KMS-11 (cell line): ENCODE measurements at regions not wholly inside any gene's neighbourhood (a gene's known extent, or its start where the extent isn't known, plus 50 kb on each side); places are given as distances from the start of the nearest gene placed in this dataset.

Experiments
- H2AFZ ChIP-seq: fragments of 200-600 bp; sonication (generic); 2 replicates; pipeline ENCODE4 v1.6.1; 2016; ENCODE audit warnings: antibody characterized with exemption, mixed run types, low read depth
- H3K27ac ChIP-seq: fragments of 200-600 bp; sonication (generic); 2 replicates; pipeline ENCODE4 v1.6.1; 2016; ENCODE audit warnings: mild to moderate bottlenecking, mixed run types
- H3K27me3 ChIP-seq: fragments of 200-600 bp; sonication (generic); 2 replicates; pipeline ENCODE4 v1.6.1; 2017; ENCODE audit warnings: mild to moderate bottlenecking, low read depth, mixed run types, moderate library complexity; ENCODE audit not compliant: insufficient read depth
- H3K36me3 ChIP-seq: fragments of 200-600 bp; sonication (generic); 2 replicates; pipeline ENCODE4 v1.6.1; 2017; ENCODE audit warnings: mild to moderate bottlenecking, mixed run types; ENCODE audit not compliant: insufficient read depth
- H3K4me1 ChIP-seq: fragments of 200-600 bp; sonication (generic); 2 replicates; pipeline ENCODE4 v1.6.1; 2016; ENCODE audit warnings: mild to moderate bottlenecking, low read depth, mixed run types; ENCODE audit not compliant: poor library complexity, severe bottlenecking
- H3K4me2 ChIP-seq: fragments of 200-600 bp; sonication (generic); 2 replicates; pipeline ENCODE4 v1.7.0; 2016; ENCODE audit warnings: mild to moderate bottlenecking, mixed run types
- H3K4me3 ChIP-seq: fragments of 200-600 bp; sonication (generic); IDR thresholded peaks from 2 replicates; pipeline ENCODE4 v1.6.1; 2017; ENCODE audit warnings: low read depth, low read length, mixed read lengths; ENCODE audit not compliant: insufficient read depth
- H3K79me2 ChIP-seq: fragments of 200-600 bp; sonication (generic); 2 replicates; pipeline ENCODE4 v1.6.1; 2016; ENCODE audit warnings: low read depth, mixed run types; ENCODE audit not compliant: insufficient read depth
- H3K9ac ChIP-seq: fragments of 200-600 bp; sonication (generic); 2 replicates; pipeline ENCODE4 v1.6.1; 2016; ENCODE audit warnings: mild to moderate bottlenecking, mixed run types
- H4K20me1 ChIP-seq: fragments of 200-600 bp; sonication (generic); 2 replicates; pipeline ENCODE4 v1.6.1; 2016; ENCODE audit warnings: mild to moderate bottlenecking, mixed run types; ENCODE audit not compliant: insufficient read depth
- CTCF ChIP-seq: fragments of 200-600 bp; sonication (generic); conservative IDR thresholded peaks from 2 replicates; pipeline ENCODE4 v1.6.1; 2017; ENCODE audit warnings: low read depth, mild to moderate bottlenecking, antibody characterized with exemption, low read length, moderate library complexity, mixed read lengths

DNA sequence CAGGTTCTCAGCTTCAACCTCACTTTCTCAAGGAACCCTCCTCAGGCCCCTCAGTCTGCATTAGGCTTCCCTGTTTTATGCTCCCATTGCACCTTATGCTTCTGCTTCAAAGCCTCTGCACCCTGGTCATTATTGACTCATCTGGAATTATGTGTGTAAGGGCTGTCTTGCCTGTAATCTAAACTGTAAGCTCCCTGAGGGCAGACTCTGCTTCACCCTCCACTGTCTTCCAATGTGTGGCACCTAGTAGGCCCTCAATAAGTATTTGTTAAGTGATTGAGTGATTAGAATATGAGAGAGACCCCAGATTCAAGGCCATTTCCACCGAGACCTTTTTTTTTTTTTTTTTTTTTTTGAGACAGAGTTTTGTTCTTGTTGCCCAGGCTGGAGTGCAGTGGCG is 79.1 kb downstream of the VCPKMT start:
- TF ChIP-seq CTCF: no peak
- H4K20me1 ChIP-seq: no peaks in the 10 kb centered on the region
- no peaks in the 10 kb centered on the region for H3K79me2 ChIP-seq
- H3K4me1 ChIP-seq: peaks cover 31% of the 10 kb centered on the region
- no peak overlapping the region for H3K4me2 ChIP-seq
- no peaks in the 10 kb centered on the region for H3K27me3 ChIP-seq
- no peaks in the 10 kb centered on the region for H3K36me3 ChIP-seq
- H2AFZ ChIP-seq: no peak overlapping the region
- H3K4me3 ChIP-seq: no peak overlapping the region
- no peak overlapping the region for H3K27ac ChIP-seq
- no peak overlapping the region for H3K9ac ChIP-seq

GRCh38 chr14:50037852-50038251 is 78.5 kb downstream of the VCPKMT start:
- Histone ChIP-seq H3K36me3 (no peaks in the 10 kb centered on the region), H4K20me1 (no peaks in the 10 kb centered on the region), H3K4me3 (no peak overlapping the region), H3K27ac (no peak overlapping the region), H3K9ac (no peak overlapping the region), H3K79me2 (no peaks in the 10 kb centered on the region), H2AFZ (no peak overlapping the region), H3K4me2 (no peak overlapping the region), H3K27me3 (no peaks in the 10 kb centered on the region), H3K4me1 (peaks cover 31% of the 10 kb centered on the region)
- no peak for TF ChIP-seq CTCF

DNA sequence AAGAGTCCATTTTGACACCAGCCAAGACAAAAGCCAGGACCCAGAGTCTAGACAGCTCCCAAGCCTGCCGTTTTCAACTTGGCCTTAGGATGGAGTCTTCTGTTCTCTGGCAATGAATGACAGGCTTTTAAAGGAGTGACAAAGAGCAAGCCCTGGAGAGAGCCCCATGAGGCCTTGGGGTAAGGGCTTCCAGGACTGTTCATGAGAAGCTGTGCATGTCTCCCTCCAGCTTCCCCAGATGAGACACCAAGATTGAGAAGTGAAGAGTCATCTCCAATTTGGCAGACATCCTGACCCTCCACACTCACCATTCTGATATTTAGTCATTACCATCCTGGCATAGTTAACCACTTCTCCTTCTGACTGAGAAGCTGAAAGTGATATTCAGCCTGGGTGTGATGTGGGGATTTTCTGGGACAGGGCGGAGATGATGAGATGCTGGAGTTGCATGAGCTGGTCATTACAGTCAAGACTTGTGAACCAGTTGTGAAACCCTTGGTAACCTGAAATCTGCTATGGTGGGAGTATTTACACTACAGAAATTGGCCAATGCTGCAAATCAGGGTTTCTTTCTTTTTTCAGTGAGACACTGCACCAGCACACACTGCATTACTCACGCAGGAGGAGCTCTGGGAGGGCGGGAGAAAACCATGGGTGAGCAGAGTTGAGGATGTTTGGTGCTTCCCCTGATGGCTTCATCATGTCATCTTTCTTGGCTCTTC is 77.8 kb downstream of the VCPKMT start:
- Histone ChIP-seq H3K4me2 (no peak overlapping the region), H3K79me2 (no peaks in the 10 kb centered on the region), H2AFZ (no peak overlapping the region), H3K9ac (no peak overlapping the region), H3K27me3 (no peaks in the 10 kb centered on the region), H3K36me3 (no peaks in the 10 kb centered on the region), H4K20me1 (no peaks in the 10 kb centered on the region), H3K4me1 (peaks cover 31% of the 10 kb centered on the region), H3K4me3 (no peak overlapping the region), H3K27ac (no peak overlapping the region; the same call in 1 of the 2 replicates)
- TF ChIP-seq CTCF: no peak

- Histone ChIP-seq H2AFZ (no peak overlapping the region), H3K4me3 (no peak overlapping the region), H3K9ac (no peak overlapping the region), H3K4me2 (no peak overlapping the region), H4K20me1 (no peaks in the 10 kb centered on the region), H3K4me1 (peaks cover 36% of the 10 kb centered on the region), H3K27ac (peak overlapping the region; percentile 18; the same call in 1 of the 2 replicates), H3K27me3 (no peaks in the 10 kb centered on the region), H3K36me3 (no peaks in the 10 kb centered on the region), H3K79me2 (no peaks in the 10 kb centered on the region)
- no peak for TF ChIP-seq CTCF
Measured at GRCh38 chr14:50039120-50039517, 77.3 kb downstream of the VCPKMT start.
